Endothelial cell of umbilical vein (primary cell): ENCODE measurements at regions not wholly inside any gene's neighbourhood (a gene's known extent, or its start where the extent isn't known, plus 50 kb on each side); places are given as distances from the start of the nearest gene placed in this dataset.

Experiments used
- BruUV-seq: library from RNA; stranded (reverse); fragments of 400-500 nt; replicated peaks from 2 replicates; lab custom pipeline; 2021; lab: Mats Ljungman, UMichigan
- CTCF ChIA-PET: fragments of 300-600, 350-600 bp; sonication (Branson Sonifier 250); formaldehyde crosslinking; loops from one replicate; lab custom pipeline; 2021; ENCODE audit warnings: antibody characterized with exemption, inconsistent platforms; lab: Charles Lee
- POLR2A ChIA-PET: fragments of 300-600, 350-600 bp; sonication (Branson Sonifier 250); formaldehyde crosslinking; loops from one replicate; lab custom pipeline; 2021; ENCODE audit warnings: antibody characterized with exemption, inconsistent platforms; lab: Charles Lee
- DNase-seq: peaks from one replicate; pipeline ENCODE4 v3.0.0-alpha.2; 2011; ENCODE audit warnings: low read depth, low spot score
- FAIRE-seq: peaks from 2 replicates; lab custom pipeline; 2011; peaks lifted over from hg19 to GRCh38; lab: Jason Lieb, UNC
- H2AFZ ChIP-seq: 2 replicates; pipeline ENCODE4 v1.6.0; 2012; ENCODE audit warnings: low read depth, low read length, control low read depth, inconsistent platforms
- H3K27ac ChIP-seq: 2 replicates; pipeline ENCODE4 v1.5.1; 2011; ENCODE audit warnings: low read depth, mild to moderate bottlenecking, control low read depth, low read length, moderate library complexity; ENCODE audit not compliant: insufficient read depth
- H3K27me3 ChIP-seq, 2 experiments: 2 replicates each; pipeline versions ENCODE4 v1.6.0 to v1.6.1; 2011; ENCODE audit warnings: low read length in 2 of 2, mixed read lengths in 1 of 2; ENCODE audit not compliant: control insufficient read depth in 2 of 2, insufficient read depth in 2 of 2
- H3K36me3 ChIP-seq, 2 experiments: 2 replicates in 1 of 2; 3 replicates in 1 of 2; pipeline ENCODE4 v1.5.1; 2011; ENCODE audit warnings: low read length in 2 of 2, mild to moderate bottlenecking in 1 of 2, moderate library complexity in 1 of 2; ENCODE audit not compliant: control insufficient read depth in 2 of 2, insufficient read depth in 2 of 2; ENCODE audit errors: extremely low read depth in 1 of 2
- H3K4me1 ChIP-seq: 3 replicates; pipeline ENCODE4 v1.5.1; 2011; ENCODE audit warnings: mild to moderate bottlenecking, low read length; ENCODE audit not compliant: control insufficient read depth, insufficient read depth; ENCODE audit errors: extremely low read depth
- H3K4me2 ChIP-seq: 2 replicates; pipeline ENCODE4 v1.6.1; 2011; ENCODE audit warnings: low read length, control low read depth, mixed read lengths; ENCODE audit not compliant: insufficient read depth
- H3K4me3 ChIP-seq, 3 experiments: fragments of 200-600 bp in 1 of 3; sonication (generic), shearing (Covaris generic) in 1 of 3; replicated peaks in 1 of 3; 2 replicates each; pipeline ENCODE4 v1.5.1; 2011 to 2016; ENCODE audit warnings: control low read depth in 3 of 3, low read length in 3 of 3, mild to moderate bottlenecking in 2 of 3, inconsistent platforms in 1 of 3, low read depth in 1 of 3, moderate library complexity in 1 of 3; ENCODE audit not compliant: insufficient read depth in 1 of 3
- H3K79me2 ChIP-seq: 2 replicates; pipeline ENCODE4 v1.6.0; 2012; ENCODE audit warnings: low read length, inconsistent platforms; ENCODE audit not compliant: control insufficient read depth, insufficient read depth
- H3K9ac ChIP-seq: replicated peaks from 2 replicates; pipeline ENCODE3; 2011; ENCODE audit warnings: low read length, control low read depth; ENCODE audit not compliant: insufficient read depth; ENCODE audit errors: extremely low read depth
- H3K9me1 ChIP-seq: replicated peaks from 3 replicates; pipeline ENCODE4 v1.6.0; 2011; ENCODE audit warnings: mild to moderate bottlenecking, low read length; ENCODE audit not compliant: control insufficient read depth, insufficient read depth; ENCODE audit errors: extremely low read depth
- H3K9me3 ChIP-seq: replicated peaks from 2 replicates; pipeline ENCODE4 v1.5.1; 2012; ENCODE audit warnings: low read length, inconsistent platforms; ENCODE audit not compliant: control insufficient read depth, insufficient read depth
- H4K20me1 ChIP-seq: replicated peaks from 2 replicates; pipeline ENCODE3; 2011; ENCODE audit warnings: mild to moderate bottlenecking, low read length; ENCODE audit not compliant: control insufficient read depth, insufficient read depth; ENCODE audit errors: extremely low read depth
- CTCF ChIP-seq, 2 donors: IDR thresholded peaks; 1 replicate in 1 of 2; 2 replicates in 1 of 2; pipeline ENCODE4 v1.5.1; 2011; ENCODE audit warnings: low read length in 2 of 2, mild to moderate bottlenecking in 2 of 2, moderate library complexity in 2 of 2, control low read depth in 1 of 2, inconsistent platforms in 1 of 2, low read depth in 1 of 2; ENCODE audit not compliant: insufficient read depth in 1 of 2; ENCODE audit errors: extremely low read depth in 1 of 2
- EZH2 ChIP-seq: IDR thresholded peaks from 2 replicates; pipeline ENCODE4 v1.6.1; 2012; ENCODE audit warnings: borderline replicate concordance, low read depth, mild to moderate bottlenecking, moderate library complexity, low read length, inconsistent platforms; ENCODE audit not compliant: severe bottlenecking
- FOS ChIP-seq: IDR thresholded peaks from 2 replicates; pipeline ENCODE4 v1.6.1; 2011; ENCODE audit warnings: mild to moderate bottlenecking, low read length, moderate library complexity, borderline replicate concordance; ENCODE audit not compliant: insufficient read depth
- GATA2 ChIP-seq: IDR thresholded peaks from 2 replicates; pipeline ENCODE4 v1.7.0; 2011; ENCODE audit warnings: low read depth, mild to moderate bottlenecking, moderate library complexity, mixed read lengths, low read length; ENCODE audit not compliant: insufficient read length, insufficient read depth
- JUN ChIP-seq: IDR thresholded peaks from 2 replicates; pipeline ENCODE4 v1.6.1; 2011; ENCODE audit warnings: borderline replicate concordance, low read depth; ENCODE audit not compliant: insufficient read length, insufficient read depth
- MAX ChIP-seq: IDR thresholded peaks from 2 replicates; pipeline ENCODE4 v1.6.1; 2011; ENCODE audit not compliant: insufficient read depth, insufficient read length
- MYC ChIP-seq: IDR thresholded peaks from one replicate; pipeline ENCODE4 v1.6.1; 2011; ENCODE audit warnings: mild to moderate bottlenecking, low read depth, low read length
- POLR2AphosphoS5 ChIP-seq: IDR thresholded peaks from 2 replicates; pipeline ENCODE4 v1.6.1; 2012; ENCODE audit warnings: low read depth, mild to moderate bottlenecking, control low read depth, low read length, moderate library complexity; ENCODE audit not compliant: insufficient read depth
- dilution Hi-C: fragments of 300-500 bp; cut with MboI; formaldehyde crosslinking; loops from one replicate; pipeline ENCODE4 v1.15.0; 2019; ENCODE audit warnings: low sequenced_read_pairs; ENCODE audit not compliant: extremely low pct_ligation_motif_present
- intact Hi-C: fragments of 100-400 bp; cut with micrococcal nuclease; formaldehyde crosslinking; loops from one replicate; pipeline ENCODE4 v1.10.0; 2022

GRCh38 chr15:95176794-95177577 lies 945.6 kb downstream of the MCTP2 start:
- Histone ChIP-seq H3K4me3 (no peak overlapping the region), H3K9me1 (no peaks in the 10 kb centered on the region), H3K4me2 (peak overlapping the region; percentile 62), H3K27ac (peak overlapping the region; percentile 95), H3K4me1 (peaks cover 30% of the 10 kb centered on the region), H3K27me3 (no peaks in the 10 kb centered on the region), H3K36me3 (no peaks in the 10 kb centered on the region), H3K9me3 (peaks cover 1% of the 10 kb centered on the region), H3K9ac (peak overlapping the region; percentile 49), H2AFZ (peak overlapping the region; percentile 7), H4K20me1 (no peaks in the 10 kb centered on the region), H3K79me2 (no peaks in the 10 kb centered on the region)
- POLR2A ChIA-PET: no interaction called here
- CTCF ChIA-PET: interaction anchor here (0.6 to 2.4 kb wide), 13 partner anchors 9 to 1150 kb away, joined by 3 to 14 read pairs (median 6); no protein-coding TSS in a partner anchor
- FAIRE-seq (no peak), DNase-seq (peak; percentile 46)
- intact Hi-C loops: loop anchor here (1.0 to 10.0 kb wide), 15 partner anchors 46 to 1408 kb away; no protein-coding TSS in a partner anchor
- no TSS peak for BruUV-seq
- dilution Hi-C loops: no loop called here
- TF ChIP-seq JUN (no peak), FOS (no peak), POLR2AphosphoS5 (no peak), GATA2 (no peak), EZH2 (no peak)

GRCh38 chr15:95180530-95180929 lies 949.2 kb downstream of the MCTP2 start:
- Histone ChIP-seq H4K20me1 (no peaks in the 10 kb centered on the region), H3K4me1 (peaks cover 16% of the 10 kb centered on the region), H2AFZ (no peak overlapping the region), H3K27me3 (no peaks in the 10 kb centered on the region), H3K9me1 (no peaks in the 10 kb centered on the region), H3K9me3 (peaks cover 1% of the 10 kb centered on the region), H3K36me3 (no peaks in the 10 kb centered on the region), H3K27ac (no peak overlapping the region), H3K79me2 (no peaks in the 10 kb centered on the region), H3K9ac (no peak overlapping the region), H3K4me2 (no peak overlapping the region), H3K4me3 (no peak overlapping the region)
- dilution Hi-C loops: no loop called here
- no peak for DNase-seq
- intact Hi-C loops: no loop called here
- no TSS peak for BruUV-seq
- no peak for FAIRE-seq
- TF ChIP-seq JUN: no peak
- TF ChIP-seq MYC: no peak
- no peak for TF ChIP-seq MAX
- no peak for TF ChIP-seq GATA2
- no peak for TF ChIP-seq FOS
- no peak for TF ChIP-seq POLR2AphosphoS5
- no peak for TF ChIP-seq CTCF (IDR thresholded peaks at IDR 0.05; ENCODE audit: extremely low read depth in 1 of 2, insufficient read depth in 1 of 2, low read depth in 1 of 2, low read length in 2 of 2)
- ChIA-PET POLR2A (no interaction called here), CTCF (interaction anchor here (0.6 kb wide), 1 partner anchor 34 kb away, joined by 3 read pairs; no protein-coding TSS in a partner anchor)
